SH-SY5Y (cell line): ENCODE measurements at regions not wholly inside any gene's neighbourhood (a gene's known extent, or its start where the extent isn't known, plus 50 kb on each side); places are given as distances from the start of the nearest gene placed in this dataset.

Experiments
- GATA2 ChIP-seq: IDR thresholded peaks from 2 replicates; pipeline ENCODE4 v1.6.1; 2011; ENCODE audit warnings: mild to moderate bottlenecking, low read depth, low read length
- GATA3 ChIP-seq: IDR thresholded peaks from 2 replicates; pipeline ENCODE4 v1.6.1; 2011; ENCODE audit warnings: low read depth, mild to moderate bottlenecking, low read length, moderate library complexity

- no peak for TF ChIP-seq GATA2
- no peak for TF ChIP-seq GATA3
Observed at GRCh38 chr9:85359161-85359560, 382.6 kb downstream of the AGTPBP1 start.
